Astrocyte of the spinal cord (primary cell): ENCODE measurements at regions not wholly inside any gene's neighbourhood (a gene's known extent, or its start where the extent isn't known, plus 50 kb on each side); places are given as distances from the start of the nearest gene placed in this dataset.

ENCODE experiments used
- DNase-seq: peaks from one replicate; pipeline ENCODE4 v3.0.0; 2011; ENCODE audit warnings: low read depth, low spot score
- H3K4me3 ChIP-seq: 2 replicates; pipeline ENCODE4 v1.5.1; 2011; ENCODE audit warnings: low read depth, mild to moderate bottlenecking, low read length, moderate library complexity
- in situ Hi-C: cut with HindIII; loops from 2 replicates; pipeline ENCODE4 v1.10.0; 2017; ENCODE audit warnings: low sequenced_read_pairs
- TF ChIP-seq, protein P1 (sequence below): IDR thresholded peaks from 2 replicates; pipeline ENCODE4 v1.5.1; 2012; ENCODE audit warnings: low read depth, mild to moderate bottlenecking, low read length, inconsistent platforms

DNA sequence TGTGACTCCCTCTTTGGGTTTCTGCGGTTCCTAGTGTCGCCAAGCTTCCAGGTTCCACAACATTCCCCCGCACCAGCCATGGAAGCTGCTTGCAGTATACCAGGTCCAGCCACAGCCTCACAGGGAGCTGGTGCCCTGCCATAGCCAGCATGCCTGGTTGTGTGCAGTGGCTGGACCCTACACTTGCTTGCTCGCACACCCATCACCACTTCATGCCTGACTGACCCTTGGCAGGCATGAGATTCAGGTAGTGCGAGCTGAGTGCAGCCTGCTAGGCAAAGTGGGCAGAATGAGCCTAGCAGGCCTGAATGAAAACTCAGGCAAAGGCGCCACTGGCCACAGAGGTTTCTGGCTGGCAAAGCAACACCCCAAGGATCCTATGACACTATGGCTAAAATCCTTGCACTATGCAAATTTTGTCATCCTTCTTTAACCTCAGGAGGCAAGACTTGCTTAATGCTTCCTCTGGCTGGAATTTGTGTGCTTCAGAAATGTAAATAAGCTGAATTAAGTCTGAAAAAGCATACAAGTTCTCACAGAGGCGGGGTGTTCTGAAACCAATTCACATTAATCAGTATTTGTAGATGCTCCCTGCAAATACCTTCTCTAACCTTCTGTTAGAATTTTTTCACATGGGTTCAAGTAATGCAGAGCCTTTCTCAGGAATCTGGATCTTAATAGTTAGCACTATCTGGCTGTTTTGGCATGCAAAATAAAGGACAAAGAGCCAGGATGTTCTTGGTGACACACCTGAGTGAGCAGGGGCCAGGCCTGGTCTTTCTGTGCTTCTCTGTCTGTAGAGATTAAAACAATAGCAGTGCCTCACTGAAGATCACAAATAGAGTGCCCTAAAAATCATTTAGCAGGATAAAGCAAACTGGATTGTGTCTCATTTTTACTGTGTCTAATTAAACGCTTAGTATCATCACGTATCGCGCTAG is 256.9 kb downstream of the GPATCH2 start:
- in situ Hi-C loops, result no loop called here
- H3K4me3 ChIP-seq, result no peak overlapping the region
- no peak for DNase-seq
- TF ChIP-seq, protein P1, sequence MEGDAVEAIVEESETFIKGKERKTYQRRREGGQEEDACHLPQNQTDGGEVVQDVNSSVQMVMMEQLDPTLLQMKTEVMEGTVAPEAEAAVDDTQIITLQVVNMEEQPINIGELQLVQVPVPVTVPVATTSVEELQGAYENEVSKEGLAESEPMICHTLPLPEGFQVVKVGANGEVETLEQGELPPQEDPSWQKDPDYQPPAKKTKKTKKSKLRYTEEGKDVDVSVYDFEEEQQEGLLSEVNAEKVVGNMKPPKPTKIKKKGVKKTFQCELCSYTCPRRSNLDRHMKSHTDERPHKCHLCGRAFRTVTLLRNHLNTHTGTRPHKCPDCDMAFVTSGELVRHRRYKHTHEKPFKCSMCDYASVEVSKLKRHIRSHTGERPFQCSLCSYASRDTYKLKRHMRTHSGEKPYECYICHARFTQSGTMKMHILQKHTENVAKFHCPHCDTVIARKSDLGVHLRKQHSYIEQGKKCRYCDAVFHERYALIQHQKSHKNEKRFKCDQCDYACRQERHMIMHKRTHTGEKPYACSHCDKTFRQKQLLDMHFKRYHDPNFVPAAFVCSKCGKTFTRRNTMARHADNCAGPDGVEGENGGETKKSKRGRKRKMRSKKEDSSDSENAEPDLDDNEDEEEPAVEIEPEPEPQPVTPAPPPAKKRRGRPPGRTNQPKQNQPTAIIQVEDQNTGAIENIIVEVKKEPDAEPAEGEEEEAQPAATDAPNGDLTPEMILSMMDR, result no peak

DNA sequence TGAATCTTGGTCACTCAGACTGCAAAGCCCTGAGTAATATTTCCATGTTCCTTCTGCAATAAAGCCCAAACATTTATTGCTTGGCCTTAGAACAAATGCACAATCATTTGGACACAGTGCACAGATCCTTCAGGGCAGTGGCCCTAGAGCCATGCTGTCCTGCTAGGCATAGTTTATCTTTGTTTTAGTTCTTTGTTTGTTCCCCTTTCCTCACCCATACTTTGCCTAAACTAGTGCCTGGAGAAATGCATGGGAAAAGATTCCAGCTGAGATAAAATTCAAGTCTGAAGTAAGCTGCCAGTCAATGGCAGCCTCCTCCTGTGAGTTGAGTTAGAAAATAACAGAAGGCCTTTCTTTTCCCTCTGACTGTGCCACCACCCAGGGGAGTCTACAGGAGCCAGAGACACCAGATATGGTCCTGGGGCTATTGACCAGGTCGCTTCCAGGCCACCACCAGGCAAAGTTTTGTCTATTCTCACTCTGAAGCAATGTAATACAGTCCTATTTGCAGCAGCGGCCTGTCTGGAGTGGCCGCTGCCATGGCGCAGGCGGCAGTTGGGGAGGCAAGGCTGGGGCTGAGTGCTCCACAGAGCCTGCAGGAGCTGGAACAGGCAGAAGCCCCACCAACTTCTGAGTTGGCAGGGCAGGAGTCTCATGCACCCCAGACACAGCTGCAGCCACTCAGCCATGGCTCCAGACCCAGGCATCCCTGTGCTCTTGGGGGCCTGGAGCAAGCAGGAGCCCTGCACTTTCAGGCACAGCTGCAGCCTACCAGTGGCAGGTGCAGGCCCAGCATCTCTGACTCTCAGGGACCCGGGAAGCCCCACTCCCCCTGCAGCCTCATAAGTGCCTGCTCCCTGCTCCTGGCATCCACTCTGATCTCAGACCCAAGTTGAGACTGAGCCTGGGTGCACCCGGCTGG is 258.6 kb downstream of the GPATCH2 start:
- no peak overlapping the region for H3K4me3 ChIP-seq
- TF ChIP-seq, protein P1, result no peak
- DNase-seq, result no peak
- in situ Hi-C loops, result no loop called here

DNA sequence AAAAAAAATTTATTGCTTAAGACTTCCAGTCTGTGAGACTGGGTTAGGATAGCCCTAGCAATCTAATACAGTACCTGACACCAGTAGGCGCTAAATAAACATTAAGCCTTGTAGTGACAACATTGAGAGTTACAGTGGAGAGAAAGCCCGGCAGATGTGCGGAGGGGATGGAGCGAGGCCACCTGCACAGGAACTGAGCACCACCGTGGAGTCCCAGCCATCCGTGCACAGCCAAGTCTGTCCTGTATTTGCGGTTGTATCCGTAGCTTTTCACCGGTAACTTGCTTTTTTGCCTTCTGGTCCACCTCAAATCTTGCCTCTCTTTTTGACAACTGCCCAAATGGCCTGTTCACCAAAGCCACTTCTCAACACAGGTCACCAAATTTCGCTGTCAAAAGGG is 260.1 kb downstream of the GPATCH2 start:
- TF ChIP-seq, protein P1, result no peak
- in situ Hi-C loops, result no loop called here
- no peak overlapping the region for H3K4me3 ChIP-seq
- no peak for DNase-seq

DNA sequence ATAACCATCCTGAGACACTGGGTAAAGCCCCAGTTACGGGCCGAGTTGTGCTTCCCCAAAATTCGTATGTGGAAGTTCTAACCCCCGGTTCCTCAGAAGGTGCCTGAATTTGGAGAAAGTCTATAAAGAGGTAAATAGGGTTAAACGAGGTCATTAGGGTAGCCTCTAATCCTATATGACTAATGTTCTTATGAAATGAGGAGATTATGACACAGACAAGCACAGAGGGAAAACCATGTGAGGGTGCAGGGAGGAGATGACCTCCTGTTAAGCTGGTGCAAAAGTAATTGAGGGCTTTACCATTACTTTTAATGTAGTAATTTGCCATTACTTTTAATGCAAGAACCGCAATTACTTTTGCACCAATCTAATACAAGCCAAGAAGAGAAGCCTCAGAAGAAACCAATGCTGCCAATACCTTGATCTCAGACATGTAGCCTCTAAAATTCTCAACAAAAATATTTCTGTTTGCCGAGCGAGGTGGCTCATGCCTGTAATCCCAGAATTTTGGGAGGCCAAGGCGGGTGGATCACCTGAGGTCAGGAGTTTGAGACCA is 260.8 kb downstream of the GPATCH2 start:
- in situ Hi-C loops, result no loop called here
- TF ChIP-seq, protein P1, result no peak
- DNase-seq, result no peak
- H3K4me3 ChIP-seq, result no peak overlapping the region

DNA sequence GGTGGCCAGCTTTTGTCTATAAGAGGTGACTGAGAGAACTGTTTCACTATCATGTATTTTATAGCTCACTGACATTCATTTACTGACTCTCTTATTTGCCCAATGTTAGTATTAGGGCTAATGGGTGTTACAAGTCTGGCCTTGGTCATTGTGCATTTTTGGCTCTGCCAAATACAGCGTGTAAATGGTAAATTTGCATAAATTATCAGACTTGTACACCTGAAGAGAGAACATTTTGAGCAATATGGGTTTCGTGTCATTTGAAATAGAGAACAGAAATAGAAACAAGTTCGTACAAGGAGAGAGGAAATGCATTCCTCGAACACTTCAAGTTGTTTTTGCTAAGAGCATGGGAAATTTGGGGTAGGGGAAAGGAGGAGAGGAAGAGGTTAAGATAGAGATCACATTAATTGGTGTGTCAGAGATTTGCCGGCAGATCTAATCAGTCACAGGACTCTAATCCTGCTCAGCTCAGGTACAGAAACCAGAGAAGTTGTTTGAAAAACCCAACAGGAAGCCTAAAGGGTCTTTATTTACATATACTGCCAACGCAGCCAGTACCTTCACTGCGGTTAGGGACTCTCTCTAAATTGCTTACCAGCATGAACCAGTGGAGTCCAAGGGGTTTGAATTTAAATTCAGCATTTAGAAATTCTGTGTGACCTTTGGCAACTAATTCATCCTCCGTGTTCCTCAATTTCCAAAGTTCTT is 261.5 kb downstream of the GPATCH2 start:
- DNase-seq, result no peak
- TF ChIP-seq, protein P1, result no peak
- in situ Hi-C loops, result no loop called here
- no peak overlapping the region for H3K4me3 ChIP-seq

DNA sequence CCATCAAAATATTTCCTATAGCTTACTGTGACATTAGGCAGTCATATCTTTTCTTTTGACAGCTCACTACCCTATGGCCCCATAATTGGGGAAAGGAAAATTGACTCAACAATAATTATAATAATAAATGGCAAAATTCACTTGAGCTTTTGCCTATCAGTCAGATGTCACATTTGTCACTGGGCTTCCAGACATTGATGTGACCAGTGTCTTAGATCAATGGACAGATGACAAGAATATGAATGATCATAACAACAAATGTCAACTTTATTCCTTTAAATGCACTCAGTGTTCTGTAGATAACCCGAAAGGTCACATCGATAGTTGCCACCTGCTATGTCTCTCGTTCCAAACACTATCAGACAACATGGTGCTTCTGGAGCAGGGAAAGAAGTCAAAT is 266.7 kb downstream of the GPATCH2 start:
- in situ Hi-C loops, result no loop called here
- TF ChIP-seq, protein P1, result no peak
- H3K4me3 ChIP-seq, result no peak overlapping the region
- no peak for DNase-seq
